ENCODE measurements at regions not wholly inside any gene's neighbourhood (a gene's known extent, or its start where the extent isn't known, plus 50 kb on each side); places are given as distances from the start of the nearest gene placed in this dataset.

DNA sequence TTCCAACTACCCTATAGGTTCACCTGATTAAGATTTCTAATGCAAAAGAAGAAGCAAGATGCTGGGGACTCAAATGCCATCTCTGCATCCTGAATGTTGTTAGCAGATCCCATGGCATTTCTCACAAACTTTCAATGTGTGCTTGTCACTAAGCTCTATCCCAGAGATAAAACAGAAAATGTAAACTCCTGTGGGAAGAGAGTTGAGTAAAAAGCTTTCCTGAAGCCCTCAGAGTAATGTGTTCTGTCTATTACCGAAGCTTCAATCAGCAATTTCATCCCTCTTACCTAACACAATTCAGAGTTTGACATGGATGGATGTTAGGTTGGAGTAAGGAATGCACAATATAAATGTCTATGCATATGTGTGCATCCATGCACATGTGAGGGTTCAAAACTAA lies 829.9 kb upstream of the PRMT6 start:
- TF ChIP-seq, protein P1, sequence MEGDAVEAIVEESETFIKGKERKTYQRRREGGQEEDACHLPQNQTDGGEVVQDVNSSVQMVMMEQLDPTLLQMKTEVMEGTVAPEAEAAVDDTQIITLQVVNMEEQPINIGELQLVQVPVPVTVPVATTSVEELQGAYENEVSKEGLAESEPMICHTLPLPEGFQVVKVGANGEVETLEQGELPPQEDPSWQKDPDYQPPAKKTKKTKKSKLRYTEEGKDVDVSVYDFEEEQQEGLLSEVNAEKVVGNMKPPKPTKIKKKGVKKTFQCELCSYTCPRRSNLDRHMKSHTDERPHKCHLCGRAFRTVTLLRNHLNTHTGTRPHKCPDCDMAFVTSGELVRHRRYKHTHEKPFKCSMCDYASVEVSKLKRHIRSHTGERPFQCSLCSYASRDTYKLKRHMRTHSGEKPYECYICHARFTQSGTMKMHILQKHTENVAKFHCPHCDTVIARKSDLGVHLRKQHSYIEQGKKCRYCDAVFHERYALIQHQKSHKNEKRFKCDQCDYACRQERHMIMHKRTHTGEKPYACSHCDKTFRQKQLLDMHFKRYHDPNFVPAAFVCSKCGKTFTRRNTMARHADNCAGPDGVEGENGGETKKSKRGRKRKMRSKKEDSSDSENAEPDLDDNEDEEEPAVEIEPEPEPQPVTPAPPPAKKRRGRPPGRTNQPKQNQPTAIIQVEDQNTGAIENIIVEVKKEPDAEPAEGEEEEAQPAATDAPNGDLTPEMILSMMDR (IDR thresholded peaks at IDR 0.05; ENCODE audit: low read depth, low read length, missing input control): no peak
- TF ChIP-seq EGR1 (IDR thresholded peaks at IDR 0.05; ENCODE audit: low read depth in 2 of 2) (no peak), YY1 (IDR thresholded peaks at IDR 0.05) (no peak), TAF1 (conservative IDR thresholded peaks at IDR 0.05) (no peak), JUND (IDR thresholded peaks at IDR 0.05) (no peak), RXRA (IDR thresholded peaks at IDR 0.05) (no peak), NR2F2 (IDR thresholded peaks at IDR 0.05) (no peak), REST (IDR thresholded peaks at IDR 0.05) (no peak), RAD21 (IDR thresholded peaks at IDR 0.05) (no peak), FOXA2 (IDR thresholded peaks at IDR 0.05) (no peak), SP1 (IDR thresholded peaks at IDR 0.05) (no peak), GABPA (IDR thresholded peaks at IDR 0.05 in 1 of 2, conservative IDR thresholded peaks at IDR 0.05 in 1 of 2) (no peak), ZBTB33 (IDR thresholded peaks at IDR 0.05) (no peak), HNF4G (IDR thresholded peaks at IDR 0.05) (no peak)

All from liver (tissue), 3 donors.